H1 (cell line): ENCODE measurements at regions not wholly inside any gene's neighbourhood (a gene's known extent, or its start where the extent isn't known, plus 50 kb on each side); places are given as distances from the start of the nearest gene placed in this dataset.
A peak's percentile ranks its signal among the peaks of the same experiment; 100 is the strongest.

Source experiments
- CTCF ChIA-PET: fragments of 300-600 bp; sonication (Branson Sonifier 250); formaldehyde crosslinking; loops from one replicate; lab custom pipeline; 2021; ENCODE audit not compliant: partially characterized antibody; lab: Charles Lee
- POLR2A ChIA-PET: fragments of 300-600 bp; sonication (Branson Sonifier 250); formaldehyde crosslinking; loops from one replicate; lab custom pipeline; 2021; ENCODE audit warnings: inconsistent platforms; ENCODE audit not compliant: partially characterized antibody; lab: Charles Lee
- DNase-seq, 2 experiments: peaks; one replicate each; pipeline versions ENCODE4 v3.0.0 to v3.0.0-alpha.2; 2010 to 2022; ENCODE audit warnings: low spot score in 2 of 2, low read depth in 1 of 2, mixed read lengths in 1 of 2
- FAIRE-seq: peaks from 2 replicates; lab custom pipeline; 2011; peaks lifted over from hg19 to GRCh38; lab: Jason Lieb, UNC
- H2AFZ ChIP-seq: 2 replicates; pipeline ENCODE4 v1.8.1; 2012; ENCODE audit warnings: low read length, inconsistent platforms
- H2AK5ac ChIP-seq: 2 replicates; pipeline ENCODE4 v1.6.1; 2013; ENCODE audit warnings: low read depth, low read length
- H2BK120ac ChIP-seq: replicated peaks from 2 replicates; pipeline ENCODE3; 2013; ENCODE audit warnings: low read depth, low read length, inconsistent platforms
- H2BK12ac ChIP-seq: 2 replicates; pipeline ENCODE4 v1.6.1; 2013; ENCODE audit warnings: low read depth, low read length
- H2BK15ac ChIP-seq: 2 replicates; pipeline ENCODE4 v1.6.1; 2013; ENCODE audit warnings: low read length
- H2BK20ac ChIP-seq: 2 replicates; pipeline ENCODE4 v1.6.1; 2013; ENCODE audit warnings: low read length
- H2BK5ac ChIP-seq: 2 replicates; pipeline ENCODE4 v1.6.1; 2013; ENCODE audit warnings: low read depth, low read length
- H3K14ac ChIP-seq: 2 replicates; pipeline ENCODE4 v1.6.1; 2013; ENCODE audit warnings: inconsistent platforms; ENCODE audit not compliant: insufficient read length
- H3K18ac ChIP-seq: 2 replicates; pipeline ENCODE4 v1.6.1; 2013; ENCODE audit warnings: low read length; ENCODE audit errors: extremely low read depth
- H3K23ac ChIP-seq: 2 replicates; pipeline ENCODE4 v1.6.1; 2013; ENCODE audit warnings: inconsistent platforms; ENCODE audit not compliant: insufficient read length
- H3K23me2 ChIP-seq: 2 replicates; pipeline ENCODE4 v1.6.1; 2013; ENCODE audit warnings: low read depth, low read length
- H3K27ac ChIP-seq: 2 replicates; pipeline ENCODE4 v1.6.1; 2011; ENCODE audit warnings: low read depth, low read length, inconsistent platforms
- H3K27me3 ChIP-seq, 4 experiments: replicated peaks in 1 of 4; 1 replicate in 1 of 4; 2 replicates in 3 of 4; pipeline versions ENCODE4 v1.6.1 to v1.8.1; 2011 to 2013; ENCODE audit warnings: low read length in 3 of 4, mild to moderate bottlenecking in 3 of 4, inconsistent platforms in 2 of 4, mixed read lengths in 2 of 4, moderate library complexity in 1 of 4; ENCODE audit not compliant: control insufficient read depth in 3 of 4, insufficient read depth in 3 of 4; ENCODE audit errors: extremely low read depth in 1 of 4
- H3K36me3 ChIP-seq, 4 experiments: 2 replicates each; pipeline versions ENCODE4 v1.6.1 to v1.8.1; 2011 to 2013; ENCODE audit warnings: mild to moderate bottlenecking in 4 of 4, low read length in 3 of 4, moderate library complexity in 2 of 4, control low read depth in 1 of 4, inconsistent platforms in 1 of 4; ENCODE audit not compliant: insufficient read depth in 4 of 4, control insufficient read depth in 2 of 4
- H3K4ac ChIP-seq: replicated peaks from 2 replicates; pipeline ENCODE3; 2013; ENCODE audit warnings: low read length, low read depth, mixed read lengths, inconsistent platforms; ENCODE audit not compliant: insufficient read length
- H3K4me1 ChIP-seq, 4 experiments: replicated peaks in 1 of 4; 1 replicate in 1 of 4; 2 replicates in 3 of 4; pipeline versions ENCODE4 v1.6.1 to v1.8.1; 2011 to 2013; ENCODE audit warnings: low read length in 3 of 4, inconsistent platforms in 2 of 4, mixed read lengths in 1 of 4; ENCODE audit not compliant: insufficient read depth in 4 of 4, control insufficient read depth in 3 of 4
- H3K4me2 ChIP-seq, 2 experiments: 2 replicates each; pipeline versions ENCODE4 v1.6.1 to v1.8.1; 2011 to 2013; ENCODE audit warnings: low read depth in 2 of 2, low read length in 2 of 2, control low read depth in 1 of 2, inconsistent platforms in 1 of 2, mild to moderate bottlenecking in 1 of 2; ENCODE audit not compliant: insufficient read depth in 1 of 2
- H3K4me3 ChIP-seq, 4 experiments: fragments of 200-600, 300-600 bp in 1 of 4; sonication (generic), shearing (Covaris generic), sonication (Bioruptor Twin) in 1 of 4; 2 replicates each; pipeline versions ENCODE4 v1.5.1 to v1.8.1; 2011 to 2016; ENCODE audit warnings: low read length in 4 of 4, low read depth in 3 of 4, control low read depth in 2 of 4, inconsistent platforms in 2 of 4, mild to moderate bottlenecking in 2 of 4, mixed read lengths in 1 of 4, moderate library complexity in 1 of 4; ENCODE audit not compliant: insufficient read depth in 2 of 4; ENCODE audit errors: extremely low read depth in 1 of 4
- H3K56ac ChIP-seq: replicated peaks from 2 replicates; pipeline ENCODE3; 2013; ENCODE audit warnings: low read depth, mild to moderate bottlenecking, mixed read lengths, low read length, inconsistent platforms; ENCODE audit not compliant: insufficient read length
- H3K79me1 ChIP-seq: 2 replicates; pipeline ENCODE4 v1.6.1; 2013; ENCODE audit warnings: low read depth, low read length, control low read depth
- H3K79me2 ChIP-seq, 2 experiments: 2 replicates each; pipeline versions ENCODE4 v1.6.1 to v1.8.1; 2012 to 2013; ENCODE audit warnings: low read length in 2 of 2, mild to moderate bottlenecking in 2 of 2, inconsistent platforms in 1 of 2; ENCODE audit not compliant: insufficient read depth in 2 of 2, control insufficient read depth in 1 of 2
- H3K9ac ChIP-seq, 4 experiments: replicated peaks in 1 of 4; 1 replicate in 1 of 4; 2 replicates in 3 of 4; pipeline versions ENCODE4 v1.6.1 to v1.8.1; 2011 to 2013; ENCODE audit warnings: low read depth in 3 of 4, low read length in 3 of 4, control low read depth in 2 of 4, mild to moderate bottlenecking in 2 of 4, moderate library complexity in 2 of 4, inconsistent platforms in 1 of 4; ENCODE audit errors: extremely low read depth in 1 of 4
- H3K9me3 ChIP-seq, 2 experiments: 2 replicates each; pipeline versions ENCODE4 v1.6.1 to v1.8.1; 2012 to 2013; ENCODE audit warnings: mild to moderate bottlenecking in 2 of 2, moderate library complexity in 2 of 2, control low read depth in 1 of 2, inconsistent platforms in 1 of 2, low read depth in 1 of 2, low read length in 1 of 2, mixed read lengths in 1 of 2; ENCODE audit not compliant: insufficient read depth in 2 of 2
- H4K20me1 ChIP-seq, 2 experiments: replicated peaks in 1 of 2; 2 replicates each; pipeline versions ENCODE3 to v1.8.1; 2011 to 2013; ENCODE audit warnings: inconsistent platforms in 2 of 2, low read length in 2 of 2, mild to moderate bottlenecking in 1 of 2; ENCODE audit not compliant: insufficient read depth in 2 of 2, control insufficient read depth in 1 of 2
- H4K5ac ChIP-seq: 2 replicates; pipeline ENCODE4 v1.6.1; 2013; ENCODE audit warnings: low read length, low read depth, mixed read lengths, inconsistent platforms; ENCODE audit not compliant: insufficient read length
- H4K8ac ChIP-seq: 2 replicates; pipeline ENCODE4 v1.8.0; 2013; ENCODE audit warnings: mild to moderate bottlenecking, moderate library complexity, low read length, inconsistent platforms; ENCODE audit not compliant: insufficient read depth; ENCODE audit errors: extremely low read depth
- H4K91ac ChIP-seq: replicated peaks from 2 replicates; pipeline ENCODE3; 2013; ENCODE audit warnings: low read length, mixed read lengths, inconsistent platforms; ENCODE audit not compliant: insufficient read length
- EP300 ChIP-seq, 2 experiments: IDR thresholded peaks; 1 replicate in 1 of 2; 2 replicates in 1 of 2; pipeline ENCODE4 v1.6.1; 2011 to 2012; ENCODE audit warnings: low read depth in 2 of 2, low read length in 2 of 2, mild to moderate bottlenecking in 2 of 2, borderline replicate concordance in 1 of 2, inconsistent platforms in 1 of 2, moderate library complexity in 1 of 2
- EZH2 ChIP-seq: fragments of 200-600 bp; sonication (generic); IDR thresholded peaks from 2 replicates; pipeline ENCODE4 v1.7.1; 2012; ENCODE audit warnings: low read depth, mild to moderate bottlenecking, moderate library complexity, low read length, inconsistent platforms; ENCODE audit not compliant: severe bottlenecking
- FOSL1 ChIP-seq: IDR thresholded peaks from 2 replicates; pipeline ENCODE4 v1.6.1; 2011; ENCODE audit warnings: mild to moderate bottlenecking, low read depth, low read length, moderate library complexity; ENCODE audit not compliant: insufficient read depth
- HDAC6 ChIP-seq: IDR thresholded peaks from one replicate; pipeline ENCODE4 v1.7.1; 2012; ENCODE audit warnings: low read depth, mild to moderate bottlenecking, inconsistent platforms, low read length, moderate library complexity
- NRF1 ChIP-seq: IDR thresholded peaks from 2 replicates; pipeline ENCODE4 v1.6.1; 2011; ENCODE audit warnings: mild to moderate bottlenecking, low read depth, low read length, improper control_type of control experiment
- RNF2 ChIP-seq: fragments of 200-900, 300-1000 bp; sonication (generic); IDR thresholded peaks from 2 replicates; pipeline ENCODE4 v1.7.1; 2016; ENCODE audit warnings: borderline replicate concordance, low read depth, mild to moderate bottlenecking, antibody characterized with exemption, low read length; ENCODE audit not compliant: poor library complexity, severe bottlenecking; ENCODE audit errors: missing control alignments
- TAF7 ChIP-seq: optimal IDR thresholded peaks from 2 replicates; pipeline ENCODE3; 2011; ENCODE audit warnings: low read depth, mild to moderate bottlenecking, inconsistent platforms, low read length, moderate library complexity, borderline replicate concordance
- TBP ChIP-seq: IDR thresholded peaks from 2 replicates; pipeline ENCODE4 v1.6.1; 2011; ENCODE audit warnings: low read depth, low read length, improper control_type of control experiment
- WGBS, 2 experiments: shearing (Covaris generic) in 1 of 2; methylation state at CpG; one replicate each; pipeline versions ENCODE4 v1.1.6 to v1.1.7; 2013 to 2015; ENCODE audit warnings: low lambda C conversion rate in 2 of 2, mixed read lengths in 2 of 2, inconsistent platforms in 1 of 2, low coverage in 1 of 2, missing lambda C conversion rate in 1 of 2; ENCODE audit not compliant: insufficient replicate concordance in 2 of 2, insufficient coverage in 1 of 2, insufficient read length in 1 of 2; ENCODE audit errors: extremely low coverage in 1 of 2, missing lambda C conversion rate in 1 of 2; 5-methylcytosine and 5-hydroxymethylcytosine counted together

DNA sequence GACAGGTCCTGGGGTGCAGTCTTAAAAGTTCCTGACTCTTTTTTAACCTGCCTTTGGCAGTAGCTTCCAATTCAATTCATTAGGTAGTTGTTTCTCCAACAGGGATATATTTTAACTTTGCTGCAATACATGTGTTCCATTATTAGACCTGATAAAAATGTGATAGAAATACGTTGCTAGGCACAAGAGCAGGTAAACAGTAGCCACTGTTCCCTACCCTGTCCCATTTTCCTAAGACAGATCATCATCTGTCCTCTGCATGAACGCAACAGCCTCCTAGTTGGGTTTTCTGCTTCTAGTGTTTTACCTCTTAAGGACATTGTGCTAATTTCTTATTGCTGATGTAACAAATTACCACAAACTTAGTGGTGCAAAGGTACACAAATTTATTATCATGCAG is 156.8 kb downstream of the SNAPC1 start:
- Histone ChIP-seq H4K5ac (no peak overlapping the region), H2BK12ac (no peak overlapping the region), H3K9me3 (no peaks in the 10 kb centered on the region), H2AFZ (no peak overlapping the region), H3K79me1 (no peaks in the 10 kb centered on the region; the same call in 1 of the 2 replicates), H4K91ac (no peak overlapping the region), H3K23ac (no peak overlapping the region), H3K14ac (no peak overlapping the region), H3K23me2 (no peaks in the 10 kb centered on the region), H2AK5ac (no peak overlapping the region), H3K4me3 (no peak overlapping the region), H2BK120ac (no peak overlapping the region), H3K27ac (no peak overlapping the region), H3K27me3 (no peaks in the 10 kb centered on the region), H3K4me2 (no peak overlapping the region), H3K4ac (no peak overlapping the region), H2BK15ac (no peak overlapping the region), H3K4me1 (no peaks in the 10 kb centered on the region), H4K20me1 (no peaks in the 10 kb centered on the region), H3K9ac (peak overlapping the region in 1 of 4 experiments; percentile 34; a peak in 1 of 7 replicates), H3K56ac (no peak overlapping the region), H2BK5ac (no peak overlapping the region), H2BK20ac (no peak overlapping the region), H3K36me3 (no peaks in the 10 kb centered on the region), H3K18ac (no peak overlapping the region), H3K79me2 (no peaks in the 10 kb centered on the region), H4K8ac (no peak overlapping the region)
- 78% methylated on average over 2 of the region's 2 CpGs; no CpG with 5 or more reads in 1 of the 2 experiments for WGBS, 2 experiments
- no peak for DNase-seq
- ChIA-PET CTCF (interaction anchor here (1.0 kb wide), 1 partner anchor 59 kb away, joined by 3 read pairs; no protein-coding TSS in a partner anchor), POLR2A (no interaction called here)
- FAIRE-seq = no peak
- TF ChIP-seq RNF2 (no peak), TBP (no peak), EP300 (IDR thresholded peaks at IDR 0.05; ENCODE audit: borderline replicate concordance in 1 of 2, low read depth in 2 of 2, low read length in 2 of 2) (no peak), TAF7 (no peak), FOSL1 (no peak), NRF1 (no peak), HDAC6 (no peak), EZH2 (no peak)
